H1 (cell line): ENCODE measurements at regions not wholly inside any gene's neighbourhood (a gene's known extent, or its start where the extent isn't known, plus 50 kb on each side); places are given as distances from the start of the nearest gene placed in this dataset.

ENCODE experiments used
- CTCF ChIA-PET: fragments of 300-600 bp; sonication (Branson Sonifier 250); formaldehyde crosslinking; loops from one replicate; lab custom pipeline; 2021; ENCODE audit not compliant: partially characterized antibody; lab: Charles Lee
- POLR2A ChIA-PET: fragments of 300-600 bp; sonication (Branson Sonifier 250); formaldehyde crosslinking; loops from one replicate; lab custom pipeline; 2021; ENCODE audit warnings: inconsistent platforms; ENCODE audit not compliant: partially characterized antibody; lab: Charles Lee
- DNase-seq, 2 experiments: peaks; one replicate each; pipeline versions ENCODE4 v3.0.0 to v3.0.0-alpha.2; 2010 to 2022; ENCODE audit warnings: low spot score in 2 of 2, low read depth in 1 of 2, mixed read lengths in 1 of 2
- FAIRE-seq: peaks from 2 replicates; lab custom pipeline; 2011; peaks lifted over from hg19 to GRCh38; lab: Jason Lieb, UNC
- H2AFZ ChIP-seq: 2 replicates; pipeline ENCODE4 v1.8.1; 2012; ENCODE audit warnings: low read length, inconsistent platforms
- H2AK5ac ChIP-seq: 2 replicates; pipeline ENCODE4 v1.6.1; 2013; ENCODE audit warnings: low read depth, low read length
- H2BK120ac ChIP-seq: replicated peaks from 2 replicates; pipeline ENCODE3; 2013; ENCODE audit warnings: low read depth, low read length, inconsistent platforms
- H2BK12ac ChIP-seq: 2 replicates; pipeline ENCODE4 v1.6.1; 2013; ENCODE audit warnings: low read depth, low read length
- H2BK15ac ChIP-seq: 2 replicates; pipeline ENCODE4 v1.6.1; 2013; ENCODE audit warnings: low read length
- H2BK20ac ChIP-seq: 2 replicates; pipeline ENCODE4 v1.6.1; 2013; ENCODE audit warnings: low read length
- H2BK5ac ChIP-seq: 2 replicates; pipeline ENCODE4 v1.6.1; 2013; ENCODE audit warnings: low read depth, low read length
- H3K14ac ChIP-seq: 2 replicates; pipeline ENCODE4 v1.6.1; 2013; ENCODE audit warnings: inconsistent platforms; ENCODE audit not compliant: insufficient read length
- H3K18ac ChIP-seq: 2 replicates; pipeline ENCODE4 v1.6.1; 2013; ENCODE audit warnings: low read length; ENCODE audit errors: extremely low read depth
- H3K23ac ChIP-seq: 2 replicates; pipeline ENCODE4 v1.6.1; 2013; ENCODE audit warnings: inconsistent platforms; ENCODE audit not compliant: insufficient read length
- H3K23me2 ChIP-seq: 2 replicates; pipeline ENCODE4 v1.6.1; 2013; ENCODE audit warnings: low read depth, low read length
- H3K27ac ChIP-seq: 2 replicates; pipeline ENCODE4 v1.6.1; 2011; ENCODE audit warnings: low read depth, low read length, inconsistent platforms
- H3K27me3 ChIP-seq, 4 experiments: replicated peaks in 1 of 4; 1 replicate in 1 of 4; 2 replicates in 3 of 4; pipeline versions ENCODE4 v1.6.1 to v1.8.1; 2011 to 2013; ENCODE audit warnings: low read length in 3 of 4, mild to moderate bottlenecking in 3 of 4, inconsistent platforms in 2 of 4, mixed read lengths in 2 of 4, moderate library complexity in 1 of 4; ENCODE audit not compliant: control insufficient read depth in 3 of 4, insufficient read depth in 3 of 4; ENCODE audit errors: extremely low read depth in 1 of 4
- H3K36me3 ChIP-seq, 4 experiments: 2 replicates each; pipeline versions ENCODE4 v1.6.1 to v1.8.1; 2011 to 2013; ENCODE audit warnings: mild to moderate bottlenecking in 4 of 4, low read length in 3 of 4, moderate library complexity in 2 of 4, control low read depth in 1 of 4, inconsistent platforms in 1 of 4; ENCODE audit not compliant: insufficient read depth in 4 of 4, control insufficient read depth in 2 of 4
- H3K4ac ChIP-seq: replicated peaks from 2 replicates; pipeline ENCODE3; 2013; ENCODE audit warnings: low read length, low read depth, mixed read lengths, inconsistent platforms; ENCODE audit not compliant: insufficient read length
- H3K4me1 ChIP-seq, 4 experiments: replicated peaks in 1 of 4; 1 replicate in 1 of 4; 2 replicates in 3 of 4; pipeline versions ENCODE4 v1.6.1 to v1.8.1; 2011 to 2013; ENCODE audit warnings: low read length in 3 of 4, inconsistent platforms in 2 of 4, mixed read lengths in 1 of 4; ENCODE audit not compliant: insufficient read depth in 4 of 4, control insufficient read depth in 3 of 4
- H3K4me2 ChIP-seq, 2 experiments: 2 replicates each; pipeline versions ENCODE4 v1.6.1 to v1.8.1; 2011 to 2013; ENCODE audit warnings: low read depth in 2 of 2, low read length in 2 of 2, control low read depth in 1 of 2, inconsistent platforms in 1 of 2, mild to moderate bottlenecking in 1 of 2; ENCODE audit not compliant: insufficient read depth in 1 of 2
- H3K4me3 ChIP-seq, 4 experiments: fragments of 200-600, 300-600 bp in 1 of 4; sonication (generic), shearing (Covaris generic), sonication (Bioruptor Twin) in 1 of 4; 2 replicates each; pipeline versions ENCODE4 v1.5.1 to v1.8.1; 2011 to 2016; ENCODE audit warnings: low read length in 4 of 4, low read depth in 3 of 4, control low read depth in 2 of 4, inconsistent platforms in 2 of 4, mild to moderate bottlenecking in 2 of 4, mixed read lengths in 1 of 4, moderate library complexity in 1 of 4; ENCODE audit not compliant: insufficient read depth in 2 of 4; ENCODE audit errors: extremely low read depth in 1 of 4
- H3K56ac ChIP-seq: replicated peaks from 2 replicates; pipeline ENCODE3; 2013; ENCODE audit warnings: low read depth, mild to moderate bottlenecking, mixed read lengths, low read length, inconsistent platforms; ENCODE audit not compliant: insufficient read length
- H3K79me1 ChIP-seq: 2 replicates; pipeline ENCODE4 v1.6.1; 2013; ENCODE audit warnings: low read depth, low read length, control low read depth
- H3K79me2 ChIP-seq, 2 experiments: 2 replicates each; pipeline versions ENCODE4 v1.6.1 to v1.8.1; 2012 to 2013; ENCODE audit warnings: low read length in 2 of 2, mild to moderate bottlenecking in 2 of 2, inconsistent platforms in 1 of 2; ENCODE audit not compliant: insufficient read depth in 2 of 2, control insufficient read depth in 1 of 2
- H3K9ac ChIP-seq, 4 experiments: replicated peaks in 1 of 4; 1 replicate in 1 of 4; 2 replicates in 3 of 4; pipeline versions ENCODE4 v1.6.1 to v1.8.1; 2011 to 2013; ENCODE audit warnings: low read depth in 3 of 4, low read length in 3 of 4, control low read depth in 2 of 4, mild to moderate bottlenecking in 2 of 4, moderate library complexity in 2 of 4, inconsistent platforms in 1 of 4; ENCODE audit errors: extremely low read depth in 1 of 4
- H3K9me3 ChIP-seq, 2 experiments: 2 replicates each; pipeline versions ENCODE4 v1.6.1 to v1.8.1; 2012 to 2013; ENCODE audit warnings: mild to moderate bottlenecking in 2 of 2, moderate library complexity in 2 of 2, control low read depth in 1 of 2, inconsistent platforms in 1 of 2, low read depth in 1 of 2, low read length in 1 of 2, mixed read lengths in 1 of 2; ENCODE audit not compliant: insufficient read depth in 2 of 2
- H4K20me1 ChIP-seq, 2 experiments: replicated peaks in 1 of 2; 2 replicates each; pipeline versions ENCODE3 to v1.8.1; 2011 to 2013; ENCODE audit warnings: inconsistent platforms in 2 of 2, low read length in 2 of 2, mild to moderate bottlenecking in 1 of 2; ENCODE audit not compliant: insufficient read depth in 2 of 2, control insufficient read depth in 1 of 2
- H4K5ac ChIP-seq: 2 replicates; pipeline ENCODE4 v1.6.1; 2013; ENCODE audit warnings: low read length, low read depth, mixed read lengths, inconsistent platforms; ENCODE audit not compliant: insufficient read length
- H4K8ac ChIP-seq: 2 replicates; pipeline ENCODE4 v1.8.0; 2013; ENCODE audit warnings: mild to moderate bottlenecking, moderate library complexity, low read length, inconsistent platforms; ENCODE audit not compliant: insufficient read depth; ENCODE audit errors: extremely low read depth
- H4K91ac ChIP-seq: replicated peaks from 2 replicates; pipeline ENCODE3; 2013; ENCODE audit warnings: low read length, mixed read lengths, inconsistent platforms; ENCODE audit not compliant: insufficient read length
- ASH2L ChIP-seq: fragments of 200-600, 300-600 bp; sonication (generic); IDR thresholded peaks from one replicate; pipeline ENCODE4 v1.7.1; 2017; ENCODE audit warnings: low read length
- CBX5 ChIP-seq: fragments of 300-800, 300-1000 bp; sonication (generic); IDR thresholded peaks from 2 replicates; pipeline ENCODE4 v1.7.1; 2016; ENCODE audit warnings: antibody characterized with exemption, low read length, low read depth
- CTCF ChIP-seq, 3 experiments: IDR thresholded peaks; 1 replicate in 2 of 3; 2 replicates in 1 of 3; pipeline versions ENCODE4 v1.5.1 to v1.6.1; 2011; ENCODE audit warnings: low read length in 3 of 3, mild to moderate bottlenecking in 3 of 3, inconsistent platforms in 2 of 3, low read depth in 1 of 3, moderate library complexity in 1 of 3; ENCODE audit not compliant: insufficient read depth in 1 of 3; ENCODE audit errors: control extremely low read depth in 1 of 3
- EGR1 ChIP-seq: IDR thresholded peaks from 2 replicates; pipeline ENCODE4 v1.6.1; 2011; ENCODE audit warnings: low read depth, low read length, borderline replicate concordance
- GTF2F1 ChIP-seq: IDR thresholded peaks from 2 replicates; pipeline ENCODE4 v1.6.1; 2012; ENCODE audit warnings: low read depth, low read length, improper control_type of control experiment, borderline replicate concordance
- HDAC2 ChIP-seq, 2 experiments: fragments of 300-600 bp in 1 of 2; sonication (generic) in 1 of 2; IDR thresholded peaks; 2 replicates each; pipeline ENCODE4 v1.6.1; 2011 to 2012; ENCODE audit warnings: low read depth in 2 of 2, low read length in 2 of 2, mild to moderate bottlenecking in 2 of 2, moderate library complexity in 2 of 2, borderline replicate concordance in 1 of 2, inconsistent platforms in 1 of 2
- JUND ChIP-seq: IDR thresholded peaks from 2 replicates; pipeline ENCODE4 v1.6.1; 2011; ENCODE audit warnings: mild to moderate bottlenecking, improper control_type of control experiment, low read length
- RFX5 ChIP-seq: IDR thresholded peaks from 2 replicates; pipeline ENCODE4 v1.6.1; 2011; ENCODE audit warnings: low read depth, low read length, improper control_type of control experiment, borderline replicate concordance
- RNF2 ChIP-seq: fragments of 200-900, 300-1000 bp; sonication (generic); IDR thresholded peaks from 2 replicates; pipeline ENCODE4 v1.7.1; 2016; ENCODE audit warnings: borderline replicate concordance, low read depth, mild to moderate bottlenecking, antibody characterized with exemption, low read length; ENCODE audit not compliant: poor library complexity, severe bottlenecking; ENCODE audit errors: missing control alignments
- RXRA ChIP-seq: IDR thresholded peaks from 2 replicates; pipeline ENCODE4 v1.6.1; 2011; ENCODE audit warnings: low read depth, mild to moderate bottlenecking, low read length, moderate library complexity; ENCODE audit not compliant: insufficient read depth
- TAF1 ChIP-seq: IDR thresholded peaks from 2 replicates; pipeline ENCODE4 v1.6.1; 2011; ENCODE audit warnings: mild to moderate bottlenecking, low read depth, low read length
- USF2 ChIP-seq: IDR thresholded peaks from 2 replicates; pipeline ENCODE4 v1.6.1; 2011; ENCODE audit warnings: low read length, improper control_type of control experiment

- Histone ChIP-seq H2BK5ac (no peak overlapping the region), H3K79me1 (no peaks in the 10 kb centered on the region), H3K56ac (no peak overlapping the region), H4K20me1 (no peaks in the 10 kb centered on the region), H3K27me3 (peaks cover 0 to 1% (median 0%) of the 10 kb centered on the region in 4 experiments; a peak in 1 of 7 replicates), H3K79me2 (no peaks in the 10 kb centered on the region), H3K9ac (no peak overlapping the region), H2BK12ac (no peak overlapping the region), H3K4ac (no peak overlapping the region), H2AFZ (no peak overlapping the region), H2AK5ac (no peak overlapping the region), H3K4me3 (no peak overlapping the region), H4K91ac (no peak overlapping the region), H2BK15ac (no peak overlapping the region), H2BK120ac (no peak overlapping the region), H3K14ac (no peak overlapping the region), H2BK20ac (no peak overlapping the region), H3K23me2 (no peaks in the 10 kb centered on the region), H3K27ac (no peak overlapping the region), H3K36me3 (no peaks in the 10 kb centered on the region), H3K18ac (no peak overlapping the region), H3K9me3 (no peaks in the 10 kb centered on the region), H3K4me2 (no peak overlapping the region), H3K4me1 (no peaks in the 10 kb centered on the region; a peak in 1 of 7 replicates), H4K5ac (no peak overlapping the region), H4K8ac (no peak overlapping the region), H3K23ac (no peak overlapping the region)
- FAIRE-seq (no peak), DNase-seq (no peak)
- CTCF ChIA-PET: no interaction called here
- POLR2A ChIA-PET: no interaction called here
- TF ChIP-seq USF2: no peak
- TF ChIP-seq EGR1: no peak
- TF ChIP-seq ASH2L: no peak
- TF ChIP-seq RNF2: no peak
- TF ChIP-seq GTF2F1: no peak
- no peak for TF ChIP-seq RXRA
- TF ChIP-seq TAF1: no peak
- no peak for TF ChIP-seq HDAC2 (IDR thresholded peaks at IDR 0.05; ENCODE audit: borderline replicate concordance in 1 of 2, low read depth in 2 of 2, low read length in 2 of 2)
- TF ChIP-seq JUND: no peak
- TF ChIP-seq CBX5: no peak
- TF ChIP-seq RFX5: no peak
- TF ChIP-seq CTCF (IDR thresholded peaks at IDR 0.05; ENCODE audit: control extremely low read depth in 1 of 3, insufficient read depth in 1 of 3, low read depth in 1 of 3, low read length in 3 of 3): no peak
Measured at GRCh38 chr11:24408202-24408601, 88.7 kb upstream of the LUZP2 start.
